GM19035 (cell line): ENCODE measurements at regions not wholly inside any gene's neighbourhood (a gene's known extent, or its start where the extent isn't known, plus 50 kb on each side); places are given as distances from the start of the nearest gene placed in this dataset.

Source experiments
- ATAC-seq: cut with Tn5 transposase; IDR thresholded peaks from one replicate; pipeline ENCODE4 v1.9.1; 2021; ENCODE audit not compliant: unreplicated experiment

DNA sequence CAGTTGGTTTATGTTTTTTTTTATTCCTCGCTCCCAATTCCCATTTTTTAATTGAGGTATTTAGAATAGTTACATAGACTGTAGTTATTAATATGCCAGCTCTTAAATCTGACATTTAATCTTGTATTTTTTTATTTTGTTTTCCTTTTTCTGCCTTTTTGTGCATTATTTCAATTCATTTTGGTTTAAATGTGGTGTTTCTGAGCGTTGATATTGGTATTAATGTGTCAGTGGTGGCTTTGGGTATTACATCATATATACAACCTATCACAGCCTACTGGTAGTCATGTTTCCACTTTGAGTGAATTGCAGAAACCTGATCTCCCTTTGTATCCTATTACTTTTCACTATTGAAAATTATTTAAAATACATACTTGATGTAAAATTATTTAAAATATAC, 1027.3 kb downstream of the KCNT2 start:
- no peak for ATAC-seq

DNA sequence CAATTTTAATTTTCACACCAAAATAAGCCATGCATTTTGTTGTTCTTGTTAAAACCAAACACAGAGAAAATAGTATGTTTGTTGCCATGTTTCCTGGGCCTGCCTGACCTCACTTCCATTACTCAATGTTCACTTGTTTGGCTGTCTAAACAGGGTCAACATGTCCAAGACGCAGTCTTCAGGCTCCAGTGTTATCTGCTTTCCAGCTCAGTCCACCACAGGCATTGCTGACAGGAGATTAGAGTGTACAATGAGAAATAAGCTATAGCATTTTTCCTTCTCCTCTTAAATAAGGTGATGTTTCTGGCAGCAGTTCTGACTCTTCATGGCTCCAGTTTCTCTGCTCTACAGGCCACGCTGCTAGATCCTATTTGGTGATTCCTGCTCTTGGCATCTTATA, 1030.5 kb downstream of the KCNT2 start:
- ATAC-seq, result no peak

DNA sequence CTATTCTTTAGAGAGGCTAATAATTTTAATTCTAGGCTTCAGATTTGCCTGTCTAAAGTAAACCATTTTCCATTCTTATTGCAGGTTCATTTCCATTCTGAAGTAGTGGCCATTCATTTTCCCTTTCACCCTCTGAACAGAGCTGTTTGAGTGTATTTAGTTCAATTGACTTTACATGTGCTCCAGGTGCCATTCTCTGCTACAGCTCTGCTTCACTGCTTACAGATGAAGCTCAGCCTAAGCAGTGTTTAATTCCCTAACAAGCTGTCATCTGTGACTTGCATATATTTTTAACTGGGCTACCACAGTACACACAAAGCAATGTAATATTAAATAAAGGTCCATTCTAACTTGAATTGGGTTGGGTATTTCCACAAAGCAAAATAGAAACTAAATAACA, 1031.6 kb downstream of the KCNT2 start:
- no peak for ATAC-seq

DNA sequence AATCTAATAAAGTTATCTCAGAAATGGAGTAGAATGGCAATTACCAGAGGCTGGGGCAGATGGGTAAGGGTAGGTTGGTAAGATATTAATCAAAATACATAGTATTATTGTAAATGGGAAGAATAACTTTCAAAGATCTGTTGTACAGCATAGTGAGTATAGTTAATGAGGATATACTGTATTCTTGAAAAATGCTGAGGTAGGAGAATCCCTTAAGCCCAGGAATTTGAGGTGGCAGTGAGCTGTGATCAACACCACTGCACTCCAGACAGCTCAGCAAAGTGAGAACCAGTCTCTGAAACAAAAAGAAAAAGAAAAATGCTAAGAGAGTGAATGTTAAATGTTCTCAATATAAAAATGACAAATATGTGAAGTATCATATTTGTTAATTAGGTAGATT, 1033.7 kb downstream of the KCNT2 start:
- no peak for ATAC-seq

DNA sequence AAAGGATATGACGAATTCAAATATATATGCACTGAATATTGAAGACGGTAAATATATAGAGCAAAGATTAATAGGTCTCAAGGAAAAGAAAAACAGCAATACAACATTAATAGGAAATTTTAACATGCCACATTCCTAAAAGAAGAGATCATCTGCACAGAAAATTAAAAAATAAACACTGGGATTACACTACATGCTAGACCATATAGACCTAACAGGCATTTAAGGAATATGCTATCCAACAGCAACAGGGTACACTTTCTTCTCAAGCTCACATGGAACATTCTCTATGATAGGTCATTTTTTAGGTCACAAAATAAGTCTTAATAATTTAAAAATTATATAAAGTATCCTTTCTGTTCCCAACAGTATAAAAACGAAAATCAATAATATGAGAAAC, 1038.3 kb downstream of the KCNT2 start:
- no peak for ATAC-seq

DNA sequence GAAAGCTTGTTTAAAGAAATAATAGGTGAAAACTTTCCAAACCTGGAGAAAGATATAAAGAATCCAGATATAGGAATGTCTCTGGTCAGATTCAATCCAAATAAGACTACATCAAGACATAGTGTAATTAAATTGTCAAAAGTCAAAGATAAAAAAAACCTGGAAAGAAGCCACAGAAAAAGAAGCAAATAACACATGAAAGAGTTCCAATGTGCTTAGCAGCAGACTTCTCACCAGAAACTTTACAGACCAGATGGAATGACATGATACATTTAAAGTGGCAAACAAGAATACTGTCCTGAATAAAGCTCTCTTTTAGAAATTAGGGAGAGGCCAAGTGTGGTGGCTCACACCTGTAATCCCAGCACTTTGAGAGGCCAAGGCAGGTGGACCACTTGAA, 1039.9 kb downstream of the KCNT2 start:
- no peak for ATAC-seq

DNA sequence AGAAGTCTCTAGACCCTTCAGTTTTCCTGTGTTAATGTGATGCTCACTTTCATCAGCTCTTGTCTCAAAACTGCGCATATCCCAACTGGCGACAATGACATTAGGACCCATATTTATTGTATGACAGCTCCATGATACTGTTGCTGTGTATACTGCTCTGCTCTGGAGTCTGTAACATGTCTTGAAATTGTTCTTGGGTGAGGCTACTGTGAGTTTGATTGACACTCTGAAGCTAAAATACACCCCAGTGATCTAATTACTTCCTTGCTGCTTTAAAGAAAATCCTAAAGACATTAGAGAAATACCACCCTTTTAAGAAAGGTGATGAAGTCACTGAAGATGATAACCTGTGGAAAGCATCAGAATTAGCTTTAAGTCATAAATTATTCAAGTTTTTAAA, 1046.2 kb downstream of the KCNT2 start:
- ATAC-seq, result no peak

DNA sequence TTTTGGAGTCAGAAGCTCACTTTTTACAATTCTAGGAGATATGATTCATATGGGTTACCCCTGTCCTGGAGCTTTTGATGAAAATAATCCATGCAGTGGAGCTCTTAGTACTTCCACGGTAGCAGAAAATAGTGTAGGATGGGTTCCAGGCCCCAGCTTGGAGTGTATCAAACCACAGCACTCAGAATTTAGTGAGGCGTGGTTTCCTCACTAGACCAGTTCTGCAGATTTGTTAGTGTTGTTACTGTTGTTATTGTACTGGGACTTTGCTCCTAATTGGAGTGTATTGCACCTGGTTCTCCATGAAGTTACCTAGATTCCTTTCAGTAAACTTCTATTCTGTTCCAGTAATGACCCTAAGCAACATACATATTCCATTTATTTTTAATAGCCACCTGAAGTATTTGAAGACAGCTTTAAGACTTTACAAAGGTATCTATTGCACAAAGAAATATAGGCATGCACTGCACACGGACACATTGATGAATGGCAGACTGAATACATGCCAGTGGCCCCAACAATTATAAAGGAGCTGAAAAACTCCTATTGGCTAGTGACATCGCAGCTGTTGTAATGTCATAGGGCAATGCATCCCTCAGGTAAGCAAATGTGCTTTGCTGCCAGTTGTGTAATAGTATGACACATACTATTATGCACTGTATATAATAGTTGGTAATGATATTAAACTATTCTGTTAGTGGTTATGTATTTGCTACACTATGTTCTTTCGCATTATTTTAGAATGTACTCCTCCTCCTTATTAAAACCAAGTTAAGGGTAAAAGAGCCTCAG, 1058.0 kb downstream of the KCNT2 start:
- no peak for ATAC-seq

DNA sequence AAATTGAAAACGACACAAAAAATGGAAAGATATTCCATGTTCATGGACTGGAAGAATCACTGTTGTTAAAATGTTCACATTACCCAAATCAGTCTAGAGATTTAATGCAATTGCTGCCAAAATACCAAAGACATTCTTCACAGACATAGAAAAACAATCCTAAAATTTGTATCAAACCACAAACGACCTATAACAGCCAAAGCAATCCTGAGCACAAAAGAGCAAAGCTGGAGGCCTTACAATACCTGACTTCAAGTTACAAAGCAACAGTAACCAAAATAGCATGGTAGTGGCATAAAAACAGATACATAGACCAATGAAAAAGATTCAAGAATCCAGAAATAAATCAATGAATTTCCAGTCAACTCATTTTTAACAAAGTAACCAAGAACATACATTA, 1077.3 kb downstream of the KCNT2 start:
- no peak for ATAC-seq

DNA sequence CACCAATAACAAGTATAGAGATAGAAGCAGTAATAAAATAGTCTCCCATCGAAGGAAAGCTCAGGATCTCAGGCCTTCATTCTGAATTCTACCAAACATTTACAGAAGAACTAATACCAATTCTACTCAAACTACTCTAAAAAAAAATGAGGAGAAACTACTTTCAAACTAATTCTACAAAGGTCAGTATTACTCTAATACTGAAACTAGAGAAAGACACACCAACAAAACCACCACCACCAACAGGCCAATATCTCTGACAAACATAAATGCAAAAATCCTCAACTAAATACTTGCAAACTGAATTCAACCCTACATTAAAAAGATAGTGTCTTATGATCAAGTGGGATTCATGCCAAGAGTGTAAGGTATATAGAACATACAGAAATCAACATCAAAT, 1078.4 kb downstream of the KCNT2 start:
- no peak for ATAC-seq

DNA sequence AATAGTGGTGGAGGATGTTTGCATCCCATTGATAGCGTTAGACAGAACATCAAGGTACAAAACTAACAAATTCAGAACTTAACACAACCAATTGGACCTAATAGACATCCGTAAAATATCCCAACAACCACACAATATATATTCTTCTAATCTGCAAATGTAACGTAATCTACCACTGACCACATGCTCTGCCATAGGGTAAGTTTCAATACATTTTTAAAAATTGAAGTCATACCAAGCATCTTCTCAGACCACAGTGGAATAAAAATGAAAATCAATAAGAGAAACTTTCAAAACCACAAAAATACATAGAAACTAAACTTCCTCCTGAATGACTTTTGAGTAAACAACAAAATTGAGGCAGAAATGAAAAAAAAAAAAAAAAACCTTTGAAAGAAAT, 1087.5 kb downstream of the KCNT2 start:
- ATAC-seq, result no peak

DNA sequence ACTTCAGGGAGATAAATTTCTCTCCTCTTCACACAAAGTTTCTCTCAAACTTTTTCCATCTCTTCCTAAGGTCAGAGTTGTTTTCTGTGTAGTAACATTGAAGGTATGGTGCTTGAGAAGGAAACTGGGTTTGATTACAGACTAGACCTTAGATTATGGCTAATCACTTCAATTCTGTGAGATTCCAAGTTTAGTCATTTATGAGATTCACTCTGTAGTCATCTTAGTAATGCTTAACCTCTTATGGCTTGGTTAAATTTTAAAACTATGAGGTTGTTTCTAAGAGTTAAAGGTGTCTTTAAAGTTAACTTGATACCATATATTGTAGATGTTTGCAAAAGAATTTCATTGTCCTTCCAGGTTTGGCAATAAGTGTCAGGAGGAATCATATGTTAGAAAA, 1092.2 kb downstream of the KCNT2 start:
- ATAC-seq, result no peak

DNA sequence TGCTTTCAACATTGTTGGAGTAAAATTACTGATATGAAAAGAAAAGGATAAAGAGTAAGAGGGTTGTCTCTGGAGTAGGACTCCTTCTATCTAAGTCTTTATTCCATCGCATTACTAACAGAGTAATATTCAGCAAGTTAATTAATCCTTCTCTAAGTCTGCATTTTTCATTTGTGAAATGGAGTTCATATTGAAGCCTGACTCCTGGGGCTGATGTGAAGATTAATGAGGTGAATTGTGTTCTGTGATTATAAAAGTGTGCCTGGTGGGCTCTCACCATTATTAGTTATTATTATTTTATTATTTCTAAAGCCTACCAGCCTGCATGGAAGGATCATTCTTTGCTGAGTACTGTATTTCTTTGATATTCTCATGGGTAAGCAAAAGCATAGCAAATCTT, 1096.7 kb downstream of the KCNT2 start:
- ATAC-seq, result no peak

DNA sequence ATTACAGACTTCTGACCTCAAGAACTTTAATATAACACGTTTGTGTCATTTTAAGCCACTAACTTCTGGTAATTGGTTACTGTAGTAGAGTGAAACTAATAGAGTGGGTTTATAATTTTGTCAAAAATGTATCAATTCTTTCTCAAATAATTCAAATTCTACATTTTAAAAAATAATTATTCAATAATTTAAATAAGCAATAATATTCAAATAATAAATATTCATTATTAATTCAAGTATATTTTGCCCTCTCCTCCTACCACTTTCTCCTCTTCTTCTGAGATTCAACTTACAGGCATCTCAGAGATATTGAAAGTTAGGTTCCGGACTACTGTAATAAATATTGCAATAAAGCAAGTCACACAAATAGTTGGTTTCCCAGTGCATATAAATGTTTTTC, 1107.1 kb downstream of the KCNT2 start:
- no peak for ATAC-seq

DNA sequence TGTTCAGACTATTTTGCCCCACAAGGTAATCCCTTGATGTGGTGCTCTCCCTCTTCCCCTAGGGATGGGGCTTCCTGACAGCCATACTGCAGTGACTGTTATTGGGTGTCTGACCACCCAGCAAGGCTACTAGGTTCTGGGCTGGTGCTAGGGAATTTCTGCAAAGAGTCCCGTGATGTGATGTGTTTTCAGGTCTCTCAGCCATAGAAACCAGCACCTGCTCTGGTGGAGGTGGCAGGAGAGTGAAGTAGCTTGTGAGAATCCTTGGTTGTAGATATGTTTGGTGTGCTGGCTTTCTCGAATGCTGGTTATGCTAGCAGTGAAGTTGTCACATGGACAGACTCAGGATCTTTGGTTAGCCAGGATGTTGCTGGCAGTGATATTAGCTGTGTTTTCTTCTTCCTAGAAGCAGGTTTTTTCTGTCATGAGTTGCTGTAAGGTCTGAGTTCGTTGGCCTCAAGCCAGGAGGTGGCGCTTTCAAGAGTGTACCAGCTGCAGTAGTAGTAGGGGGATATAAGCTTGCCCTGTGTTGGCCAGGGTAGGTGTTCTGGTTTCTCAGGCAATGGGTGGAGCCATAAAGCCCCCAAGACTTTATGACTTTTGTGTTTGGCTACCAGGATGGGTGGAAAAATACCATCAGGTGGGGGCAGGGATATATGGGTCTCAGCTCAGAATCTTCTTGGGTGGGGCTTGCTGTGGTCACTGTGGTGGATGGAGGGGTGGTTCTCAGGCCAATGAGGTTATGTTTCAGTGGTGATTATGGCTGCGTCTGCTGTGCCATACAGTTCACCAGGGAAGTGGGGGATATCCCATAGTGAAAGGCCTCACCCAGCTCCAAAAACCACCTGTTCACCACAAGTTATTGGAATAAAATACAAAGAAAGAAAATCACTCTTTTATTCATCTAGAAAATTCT, 1112.3 kb downstream of the KCNT2 start:
- no peak for ATAC-seq

DNA sequence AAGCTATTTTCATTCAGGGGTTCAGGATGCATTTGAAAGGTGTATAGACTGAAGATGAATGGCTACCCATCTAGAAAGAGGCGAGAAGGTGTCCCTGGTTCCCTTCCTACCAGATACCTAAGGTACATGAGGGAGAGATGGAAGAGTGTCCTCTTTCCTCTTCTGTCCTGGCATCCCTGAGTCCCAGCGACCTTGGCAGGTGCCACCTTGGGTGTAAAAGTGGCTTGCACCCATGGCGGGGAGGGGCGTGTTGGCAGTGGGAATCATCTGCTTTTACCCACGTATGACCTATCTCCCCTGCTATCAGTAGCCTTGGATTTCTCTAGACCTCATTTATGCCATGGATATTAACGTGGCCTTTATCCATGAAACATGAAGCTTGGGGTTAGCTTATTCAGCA, 1126.1 kb downstream of the KCNT2 start:
- no peak for ATAC-seq

DNA sequence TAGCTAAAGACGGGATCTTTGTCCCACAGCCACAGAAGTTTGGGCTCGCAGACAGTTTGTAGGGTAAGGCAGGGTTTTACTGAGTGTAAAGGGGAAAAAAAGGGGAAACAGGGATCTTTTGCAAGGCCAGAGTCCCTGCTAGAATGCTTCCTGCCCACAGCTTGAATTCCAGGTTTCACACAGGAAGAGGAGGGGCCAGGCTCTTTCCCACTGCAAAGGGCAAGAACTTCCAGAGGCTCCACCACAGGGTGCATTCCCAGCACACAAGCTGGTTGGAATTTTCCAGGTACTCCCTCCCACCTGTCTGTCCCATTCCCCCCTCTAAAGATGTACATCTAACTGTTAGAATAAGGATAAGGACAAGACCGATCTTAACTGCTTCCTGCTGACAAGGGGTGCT, 1126.9 kb downstream of the KCNT2 start:
- ATAC-seq, result no peak

DNA sequence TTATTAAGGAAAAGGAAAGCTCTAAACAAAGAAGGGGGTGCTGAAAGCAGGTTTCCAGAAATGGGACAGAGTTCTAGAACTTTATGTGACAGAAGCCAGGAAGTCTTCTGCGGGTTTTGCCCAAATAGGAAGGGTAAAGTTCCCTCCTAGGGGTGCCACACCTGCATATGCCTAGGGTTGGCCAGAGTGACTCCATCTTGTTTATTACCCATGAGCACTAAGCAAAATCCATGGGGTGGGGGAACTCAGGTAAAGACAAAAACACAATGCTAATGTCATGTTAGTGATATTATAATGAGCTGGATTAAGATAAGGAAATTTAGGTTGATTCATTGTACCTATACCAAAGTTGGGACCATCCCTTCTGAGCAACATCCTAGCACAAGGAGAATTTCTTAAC, 1132.7 kb downstream of the KCNT2 start:
- no peak for ATAC-seq

DNA sequence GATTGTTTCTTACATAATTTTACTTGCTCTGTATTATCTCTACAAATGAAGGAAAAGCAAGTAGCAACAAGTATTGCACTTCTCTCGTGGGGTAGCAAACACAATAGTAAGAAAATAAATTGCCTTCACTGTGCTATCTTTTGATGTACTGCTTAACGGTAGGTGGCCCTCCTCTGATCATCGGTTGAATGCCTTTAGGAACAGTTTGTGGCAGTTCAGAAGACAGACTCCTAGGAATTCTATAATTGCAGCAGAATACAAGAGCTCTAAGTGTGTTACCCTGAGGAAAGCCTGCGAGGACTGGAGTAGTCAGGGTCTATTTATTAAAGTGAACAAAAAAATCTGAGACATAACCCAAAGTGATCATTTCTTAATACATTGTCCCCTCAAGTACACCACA, 1135.9 kb downstream of the KCNT2 start:
- no peak for ATAC-seq

DNA sequence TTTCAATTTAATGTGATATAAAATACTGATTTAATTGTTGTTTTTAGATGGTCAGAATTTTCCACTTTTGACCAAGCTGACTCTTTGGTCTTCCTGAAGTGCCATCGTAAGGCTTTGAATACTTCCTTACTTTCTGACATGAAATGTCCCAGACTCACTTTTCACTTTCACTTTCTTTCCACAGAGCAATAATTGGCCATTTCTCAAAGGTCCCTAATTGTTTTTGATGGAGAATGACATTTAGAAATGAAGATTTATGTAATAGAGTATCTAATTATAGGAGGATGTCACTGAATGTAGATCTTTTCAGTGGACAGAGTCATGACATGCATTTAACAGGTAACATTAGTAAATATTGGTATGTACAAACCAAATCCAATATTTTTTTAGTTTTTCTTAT, 1141.6 kb downstream of the KCNT2 start:
- ATAC-seq, result no peak

DNA sequence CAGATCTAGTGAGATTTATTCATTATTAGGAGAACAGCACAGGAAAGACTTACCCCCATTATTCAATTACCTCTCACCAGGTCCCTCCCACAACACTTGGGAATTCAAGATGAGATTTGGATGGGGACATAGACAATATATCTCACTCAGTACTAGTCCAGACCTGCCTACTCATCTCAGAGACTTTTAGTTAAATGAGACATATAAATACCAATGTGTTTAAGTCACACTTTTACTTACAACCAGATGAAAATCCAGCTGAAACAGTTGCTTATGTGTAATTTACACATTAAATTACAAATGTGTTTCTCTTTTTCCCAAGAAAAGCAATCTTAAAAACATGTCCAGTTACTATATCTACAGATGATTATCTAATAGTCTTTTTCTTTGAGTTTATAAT, 1145.6 kb downstream of the KCNT2 start:
- ATAC-seq, result no peak

DNA sequence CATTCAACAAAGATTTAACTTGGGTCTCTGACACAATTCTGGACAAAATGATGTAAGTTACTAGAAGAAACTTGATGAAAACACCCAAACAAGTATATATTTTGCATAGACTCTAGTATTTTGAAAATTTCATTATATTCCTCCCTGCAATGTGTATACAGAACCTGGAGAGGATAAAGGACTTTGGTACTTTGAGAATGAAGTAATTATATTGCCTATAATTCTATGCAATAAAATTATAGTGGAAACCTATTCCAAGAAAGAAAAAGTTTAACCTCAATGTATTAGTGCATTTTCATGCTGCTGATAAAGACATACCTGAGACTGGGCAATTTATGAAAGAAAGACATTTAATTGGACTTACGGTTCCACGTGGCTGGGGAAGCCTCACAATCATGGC, 1146.1 kb downstream of the KCNT2 start:
- ATAC-seq, result no peak
